Lung (tissue), 11 donors: ENCODE measurements at regions not wholly inside any gene's neighbourhood (a gene's known extent, or its start where the extent isn't known, plus 50 kb on each side); places are given as distances from the start of the nearest gene placed in this dataset.

ENCODE experiments used
- ATAC-seq: fragments of 200-7000 bp; cut with Tn5 transposase; one replicate; pipeline ENCODE4 v1.9.1; 2020; ENCODE audit warnings: moderate number of reproducible peaks; ENCODE audit not compliant: insufficient read depth, low FRiP score
- DNase-seq, 3 donors: peaks; one replicate each; pipeline ENCODE4 v3.0.0-alpha.2; 2013 to 2017
- H3K27ac ChIP-seq, 2 donors: one replicate each; pipeline ENCODE4 v1.5.1; 2013; ENCODE audit warnings: mild to moderate bottlenecking in 2 of 2, moderate library complexity in 2 of 2, control low read depth in 1 of 2, inconsistent platforms in 1 of 2, low read depth in 1 of 2, low read length in 1 of 2
- H3K27me3 ChIP-seq, 3 donors: one replicate each; pipeline ENCODE4 v1.5.1; 2013; ENCODE audit warnings: low read length in 2 of 3; ENCODE audit not compliant: control insufficient read depth in 3 of 3, insufficient read depth in 3 of 3
- H3K36me3 ChIP-seq, 4 donors: one replicate each; pipeline ENCODE4 v1.5.1; 2013; ENCODE audit warnings: low read length in 4 of 4, mild to moderate bottlenecking in 1 of 4, moderate library complexity in 1 of 4; ENCODE audit not compliant: control insufficient read depth in 4 of 4, insufficient read depth in 4 of 4
- H3K4me1 ChIP-seq, 5 donors: one replicate each; pipeline ENCODE4 v1.5.1; 2013; ENCODE audit warnings: low read length in 5 of 5, mild to moderate bottlenecking in 2 of 5, moderate library complexity in 1 of 5; ENCODE audit not compliant: control insufficient read depth in 5 of 5, insufficient read depth in 5 of 5
- H3K4me3 ChIP-seq: one replicate; pipeline ENCODE4 v1.5.1; 2013; ENCODE audit warnings: mild to moderate bottlenecking, control low read depth, moderate library complexity
- H3K9ac ChIP-seq, 2 donors: one replicate each; pipeline ENCODE4 v1.5.1; 2013; ENCODE audit warnings: low read length in 2 of 2, control low read depth in 1 of 2; ENCODE audit not compliant: insufficient read depth in 1 of 2
- H3K9me3 ChIP-seq, 4 donors: one replicate each; pipeline ENCODE4 v1.5.1; 2013; ENCODE audit warnings: low read length in 3 of 4, mild to moderate bottlenecking in 1 of 4, moderate library complexity in 1 of 4; ENCODE audit not compliant: control insufficient read depth in 4 of 4, insufficient read depth in 3 of 4
- CTCF ChIP-seq: IDR thresholded peaks from 2 replicates; pipeline ENCODE4 v1.5.1; 2012; ENCODE audit warnings: mild to moderate bottlenecking; ENCODE audit errors: control extremely low read depth, extremely low read depth
- WGBS, 2 donors: extraction: QIAGEN DNeasy Blood & Tissue Kit; methylation state at CpG; one replicate each; pipeline ENCODE4 v1.1.7; 2013; 5-methylcytosine and 5-hydroxymethylcytosine counted together
- donor health status: control.
- donor health status: control.
- donor health status: Bipolar disorder and iron deficiency.
- donor health status: healthy.
- donor health status: DM: yes; HTN: yes; CAD: no.

- no peak for ATAC-seq
- H3K4me1 ChIP-seq: peaks cover 0 to 6% (median 0%) of the 10 kb centered on the region in 5 donors
- peak overlapping the region in 1 of 2 donors; percentile 25 for H3K9ac ChIP-seq
- WGBS, 2 donors: 92 to 94% methylated on average over 6 of the region's 6 CpGs
- DNase-seq: no peak
- no peaks in the 10 kb centered on the region for H3K27me3 ChIP-seq
- no peak for TF ChIP-seq CTCF
- no peak overlapping the region for H3K4me3 ChIP-seq
- no peak overlapping the region for H3K27ac ChIP-seq
- peaks cover 0 to 2% (median 0%) of the 10 kb centered on the region in 4 donors for H3K9me3 ChIP-seq
- no peaks in the 10 kb centered on the region for H3K36me3 ChIP-seq
Observed at GRCh38 chr2:239903803-239904202, 121.3 kb downstream of the NDUFA10 start.

DNA sequence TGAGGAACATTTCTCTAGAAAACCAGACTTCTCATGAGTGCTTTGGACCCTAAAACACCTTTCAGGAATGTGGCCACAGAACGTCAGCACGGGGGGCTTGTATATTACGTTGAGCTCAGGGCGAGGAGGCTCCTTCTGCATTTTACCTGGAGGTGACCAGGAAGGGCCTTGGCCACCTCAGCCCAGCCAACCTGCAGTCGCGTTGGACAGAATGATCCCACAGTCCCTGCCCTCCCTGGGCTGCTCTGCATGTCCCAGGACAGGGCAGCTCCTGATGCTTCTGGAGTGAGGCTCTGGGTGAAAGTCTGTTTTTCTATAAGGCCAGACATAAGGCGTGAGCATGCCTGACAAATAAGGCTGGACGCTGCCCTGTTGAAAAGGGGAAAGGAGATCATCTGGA, 121.9 kb downstream of the NDUFA10 start:
- H3K9me3 ChIP-seq: peaks cover 0 to 2% (median 0%) of the 10 kb centered on the region in 4 donors
- peaks cover 0 to 6% (median 0%) of the 10 kb centered on the region in 5 donors for H3K4me1 ChIP-seq
- no peak for DNase-seq
- ATAC-seq: no peak
- H3K9ac ChIP-seq: peak overlapping the region in 1 of 2 donors; percentile 25
- no peaks in the 10 kb centered on the region for H3K27me3 ChIP-seq
- H3K27ac ChIP-seq: no peak overlapping the region
- H3K36me3 ChIP-seq: no peaks in the 10 kb centered on the region
- TF ChIP-seq CTCF: no peak
- 83 to 91% methylated on average over 8 of the region's 8 CpGs for WGBS, 2 donors
- no peak overlapping the region for H3K4me3 ChIP-seq

DNA sequence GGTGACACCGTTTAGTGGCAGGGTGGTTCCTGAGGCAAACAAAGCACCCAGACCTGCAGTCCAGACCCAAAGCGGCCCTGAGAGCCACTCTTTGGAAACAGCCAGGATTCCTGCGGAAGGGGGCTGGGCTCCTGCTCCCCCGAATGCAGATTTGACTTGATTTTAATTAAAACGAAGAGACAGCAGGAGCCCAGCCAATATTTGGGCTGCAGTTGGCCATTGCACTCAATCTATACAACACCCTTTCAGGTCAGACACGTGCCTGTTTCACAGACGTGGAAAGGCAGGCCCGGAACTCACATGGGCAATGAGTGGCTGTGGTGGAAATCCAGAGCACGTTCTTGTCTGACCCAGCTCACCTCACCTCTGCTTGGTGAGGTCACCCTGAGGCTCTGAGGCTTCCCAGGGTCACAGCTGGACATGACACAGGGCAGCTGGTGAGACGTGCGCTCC, 122.4 kb downstream of the NDUFA10 start:
- H3K4me3 ChIP-seq: no peak overlapping the region
- peak in 1 of 3 donors; percentile 30 for DNase-seq
- 62 to 81% methylated on average over 11 of the region's 11 CpGs for WGBS, 2 donors
- peaks cover 0 to 8% (median 0%) of the 10 kb centered on the region in 5 donors for H3K4me1 ChIP-seq
- no peak overlapping the region for H3K9ac ChIP-seq
- H3K27ac ChIP-seq: no peak overlapping the region
- no peaks in the 10 kb centered on the region for H3K36me3 ChIP-seq
- H3K9me3 ChIP-seq: peaks cover 0 to 2% (median 0%) of the 10 kb centered on the region in 4 donors
- no peak for TF ChIP-seq CTCF
- no peak for ATAC-seq
- H3K27me3 ChIP-seq: no peaks in the 10 kb centered on the region
